Endothelial cell of umbilical vein (primary cell): ENCODE measurements at regions not wholly inside any gene's neighbourhood (a gene's known extent, or its start where the extent isn't known, plus 50 kb on each side); places are given as distances from the start of the nearest gene placed in this dataset.

Source experiments
- BruUV-seq: library from RNA; stranded (reverse); fragments of 400-500 nt; replicated peaks from 2 replicates; lab custom pipeline; 2021; lab: Mats Ljungman, UMichigan
- CTCF ChIA-PET: fragments of 300-600, 350-600 bp; sonication (Branson Sonifier 250); formaldehyde crosslinking; loops from one replicate; lab custom pipeline; 2021; ENCODE audit warnings: antibody characterized with exemption, inconsistent platforms; lab: Charles Lee
- POLR2A ChIA-PET: fragments of 300-600, 350-600 bp; sonication (Branson Sonifier 250); formaldehyde crosslinking; loops from one replicate; lab custom pipeline; 2021; ENCODE audit warnings: antibody characterized with exemption, inconsistent platforms; lab: Charles Lee
- DNase-seq: peaks from one replicate; pipeline ENCODE4 v3.0.0-alpha.2; 2011; ENCODE audit warnings: low read depth, low spot score
- FAIRE-seq: peaks from 2 replicates; lab custom pipeline; 2011; peaks lifted over from hg19 to GRCh38; lab: Jason Lieb, UNC
- H2AFZ ChIP-seq: 2 replicates; pipeline ENCODE4 v1.6.0; 2012; ENCODE audit warnings: low read depth, low read length, control low read depth, inconsistent platforms
- H3K27ac ChIP-seq: 2 replicates; pipeline ENCODE4 v1.5.1; 2011; ENCODE audit warnings: low read depth, mild to moderate bottlenecking, control low read depth, low read length, moderate library complexity; ENCODE audit not compliant: insufficient read depth
- H3K27me3 ChIP-seq, 2 experiments: 2 replicates each; pipeline versions ENCODE4 v1.6.0 to v1.6.1; 2011; ENCODE audit warnings: low read length in 2 of 2, mixed read lengths in 1 of 2; ENCODE audit not compliant: control insufficient read depth in 2 of 2, insufficient read depth in 2 of 2
- H3K36me3 ChIP-seq, 2 experiments: 2 replicates in 1 of 2; 3 replicates in 1 of 2; pipeline ENCODE4 v1.5.1; 2011; ENCODE audit warnings: low read length in 2 of 2, mild to moderate bottlenecking in 1 of 2, moderate library complexity in 1 of 2; ENCODE audit not compliant: control insufficient read depth in 2 of 2, insufficient read depth in 2 of 2; ENCODE audit errors: extremely low read depth in 1 of 2
- H3K4me1 ChIP-seq: 3 replicates; pipeline ENCODE4 v1.5.1; 2011; ENCODE audit warnings: mild to moderate bottlenecking, low read length; ENCODE audit not compliant: control insufficient read depth, insufficient read depth; ENCODE audit errors: extremely low read depth
- H3K4me2 ChIP-seq: 2 replicates; pipeline ENCODE4 v1.6.1; 2011; ENCODE audit warnings: low read length, control low read depth, mixed read lengths; ENCODE audit not compliant: insufficient read depth
- H3K4me3 ChIP-seq, 3 experiments: fragments of 200-600 bp in 1 of 3; sonication (generic), shearing (Covaris generic) in 1 of 3; replicated peaks in 1 of 3; 2 replicates each; pipeline ENCODE4 v1.5.1; 2011 to 2016; ENCODE audit warnings: control low read depth in 3 of 3, low read length in 3 of 3, mild to moderate bottlenecking in 2 of 3, inconsistent platforms in 1 of 3, low read depth in 1 of 3, moderate library complexity in 1 of 3; ENCODE audit not compliant: insufficient read depth in 1 of 3
- H3K79me2 ChIP-seq: 2 replicates; pipeline ENCODE4 v1.6.0; 2012; ENCODE audit warnings: low read length, inconsistent platforms; ENCODE audit not compliant: control insufficient read depth, insufficient read depth
- H3K9ac ChIP-seq: replicated peaks from 2 replicates; pipeline ENCODE3; 2011; ENCODE audit warnings: low read length, control low read depth; ENCODE audit not compliant: insufficient read depth; ENCODE audit errors: extremely low read depth
- H3K9me1 ChIP-seq: replicated peaks from 3 replicates; pipeline ENCODE4 v1.6.0; 2011; ENCODE audit warnings: mild to moderate bottlenecking, low read length; ENCODE audit not compliant: control insufficient read depth, insufficient read depth; ENCODE audit errors: extremely low read depth
- H3K9me3 ChIP-seq: replicated peaks from 2 replicates; pipeline ENCODE4 v1.5.1; 2012; ENCODE audit warnings: low read length, inconsistent platforms; ENCODE audit not compliant: control insufficient read depth, insufficient read depth
- H4K20me1 ChIP-seq: replicated peaks from 2 replicates; pipeline ENCODE3; 2011; ENCODE audit warnings: mild to moderate bottlenecking, low read length; ENCODE audit not compliant: control insufficient read depth, insufficient read depth; ENCODE audit errors: extremely low read depth
- FOS ChIP-seq: IDR thresholded peaks from 2 replicates; pipeline ENCODE4 v1.6.1; 2011; ENCODE audit warnings: mild to moderate bottlenecking, low read length, moderate library complexity, borderline replicate concordance; ENCODE audit not compliant: insufficient read depth
- GATA2 ChIP-seq: IDR thresholded peaks from 2 replicates; pipeline ENCODE4 v1.7.0; 2011; ENCODE audit warnings: low read depth, mild to moderate bottlenecking, moderate library complexity, mixed read lengths, low read length; ENCODE audit not compliant: insufficient read length, insufficient read depth
- MYC ChIP-seq: IDR thresholded peaks from one replicate; pipeline ENCODE4 v1.6.1; 2011; ENCODE audit warnings: mild to moderate bottlenecking, low read depth, low read length
- dilution Hi-C: fragments of 300-500 bp; cut with MboI; formaldehyde crosslinking; loops from one replicate; pipeline ENCODE4 v1.15.0; 2019; ENCODE audit warnings: low sequenced_read_pairs; ENCODE audit not compliant: extremely low pct_ligation_motif_present
- intact Hi-C: fragments of 100-400 bp; cut with micrococcal nuclease; formaldehyde crosslinking; loops from one replicate; pipeline ENCODE4 v1.10.0; 2022
- TF ChIP-seq, protein P1 (sequence below), 2 donors: IDR thresholded peaks; 1 replicate in 1 of 2; 2 replicates in 1 of 2; pipeline ENCODE4 v1.5.1; 2011; ENCODE audit warnings: low read length in 2 of 2, mild to moderate bottlenecking in 2 of 2, moderate library complexity in 2 of 2, control low read depth in 1 of 2, inconsistent platforms in 1 of 2, low read depth in 1 of 2; ENCODE audit not compliant: insufficient read depth in 1 of 2; ENCODE audit errors: extremely low read depth in 1 of 2
- TF ChIP-seq, protein P2 (sequence below): IDR thresholded peaks from 2 replicates; pipeline ENCODE4 v1.6.1; 2011; ENCODE audit not compliant: insufficient read depth, insufficient read length

DNA sequence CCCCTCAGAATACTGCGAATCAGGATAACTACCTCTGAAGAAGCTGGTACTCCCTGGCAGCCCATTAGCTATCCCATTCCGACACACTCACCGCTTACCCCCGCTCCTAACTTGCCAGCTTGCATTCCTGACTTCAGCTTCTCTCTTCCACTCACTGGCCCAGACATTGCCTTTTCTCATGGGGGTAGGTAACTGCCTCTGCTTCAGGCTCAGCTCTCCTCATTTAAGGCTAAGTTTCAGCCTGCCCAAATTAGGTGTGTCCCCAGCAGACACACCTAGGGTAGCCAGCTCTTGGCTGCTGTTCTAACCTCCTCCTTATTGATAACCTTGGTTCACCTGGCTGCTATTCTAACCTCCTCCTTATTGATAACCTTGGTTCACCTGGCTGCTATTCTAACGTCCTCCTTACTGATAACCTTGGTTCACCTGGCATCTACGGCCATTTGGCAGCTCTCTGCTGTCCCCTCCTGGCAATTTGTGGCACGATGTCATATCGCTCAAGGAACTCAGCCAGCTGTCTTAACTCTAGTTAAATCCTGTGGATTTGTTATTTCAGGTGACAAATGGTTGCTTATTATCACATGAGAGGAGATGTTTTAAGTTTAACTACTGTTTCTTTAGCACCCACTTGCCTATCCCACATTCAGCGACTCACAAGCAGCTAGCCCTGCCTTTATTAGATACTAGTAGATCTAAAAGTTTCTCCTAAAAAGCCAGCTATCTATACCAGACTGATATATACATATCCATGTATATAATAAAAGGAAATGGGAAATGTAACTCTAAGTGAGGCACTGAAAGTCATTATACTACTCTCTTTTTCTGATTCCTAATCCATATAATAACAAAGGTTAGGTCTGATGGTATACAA lies 106.5 kb upstream of the ACP3 start:
- Histone ChIP-seq H3K9me3 (no peaks in the 10 kb centered on the region), H3K36me3 (no peaks in the 10 kb centered on the region), H4K20me1 (no peaks in the 10 kb centered on the region), H3K4me2 (no peak overlapping the region), H2AFZ (no peak overlapping the region), H3K27ac (no peak overlapping the region), H3K4me3 (no peak overlapping the region), H3K79me2 (no peaks in the 10 kb centered on the region), H3K9me1 (no peaks in the 10 kb centered on the region), H3K4me1 (no peaks in the 10 kb centered on the region), H3K9ac (no peak overlapping the region), H3K27me3 (peaks cover 4 to 8% of the 10 kb centered on the region in 2 experiments)
- TF ChIP-seq, protein P1, sequence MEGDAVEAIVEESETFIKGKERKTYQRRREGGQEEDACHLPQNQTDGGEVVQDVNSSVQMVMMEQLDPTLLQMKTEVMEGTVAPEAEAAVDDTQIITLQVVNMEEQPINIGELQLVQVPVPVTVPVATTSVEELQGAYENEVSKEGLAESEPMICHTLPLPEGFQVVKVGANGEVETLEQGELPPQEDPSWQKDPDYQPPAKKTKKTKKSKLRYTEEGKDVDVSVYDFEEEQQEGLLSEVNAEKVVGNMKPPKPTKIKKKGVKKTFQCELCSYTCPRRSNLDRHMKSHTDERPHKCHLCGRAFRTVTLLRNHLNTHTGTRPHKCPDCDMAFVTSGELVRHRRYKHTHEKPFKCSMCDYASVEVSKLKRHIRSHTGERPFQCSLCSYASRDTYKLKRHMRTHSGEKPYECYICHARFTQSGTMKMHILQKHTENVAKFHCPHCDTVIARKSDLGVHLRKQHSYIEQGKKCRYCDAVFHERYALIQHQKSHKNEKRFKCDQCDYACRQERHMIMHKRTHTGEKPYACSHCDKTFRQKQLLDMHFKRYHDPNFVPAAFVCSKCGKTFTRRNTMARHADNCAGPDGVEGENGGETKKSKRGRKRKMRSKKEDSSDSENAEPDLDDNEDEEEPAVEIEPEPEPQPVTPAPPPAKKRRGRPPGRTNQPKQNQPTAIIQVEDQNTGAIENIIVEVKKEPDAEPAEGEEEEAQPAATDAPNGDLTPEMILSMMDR (IDR thresholded peaks at IDR 0.05; ENCODE audit: extremely low read depth in 1 of 2, insufficient read depth in 1 of 2, low read depth in 1 of 2, low read length in 2 of 2): peak; percentile 50 to 53
- no peak for TF ChIP-seq GATA2
- no peak for FAIRE-seq
- ChIA-PET POLR2A (no interaction called here), CTCF (interaction anchor here (0.6 to 3.2 kb wide), 17 partner anchors 8 to 416 kb away, joined by 3 to 62 read pairs (median 4); partner anchors contain the start of gene CPNE4)
- DNase-seq: peak; percentile 9
- dilution Hi-C loops (no loop called here), intact Hi-C loops (loop anchor here (1.0 to 10.0 kb wide), 3 partner anchors 172 to 416 kb away; no protein-coding TSS in a partner anchor)
- BruUV-seq: no TSS peak

DNA sequence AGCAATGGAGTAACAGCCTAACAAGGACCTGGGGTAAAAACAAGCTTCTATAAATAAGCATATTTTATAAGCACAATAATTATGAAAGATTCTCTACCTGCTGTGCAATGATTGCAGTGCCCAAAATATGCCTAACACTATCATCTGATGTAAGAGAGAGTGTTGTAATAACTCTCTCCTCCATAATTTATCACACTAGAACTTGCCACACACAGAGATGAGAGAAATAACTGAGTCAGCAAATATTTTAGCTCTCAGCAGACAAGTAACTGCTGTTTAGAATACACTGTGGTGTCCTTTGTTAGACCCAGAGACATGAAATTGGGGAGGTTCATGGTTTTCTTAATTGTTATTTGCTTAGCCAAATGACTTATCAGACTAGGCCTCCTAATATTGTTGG lies 105.3 kb upstream of the ACP3 start:
- no peak overlapping the region for H3K4me2 ChIP-seq
- no peaks in the 10 kb centered on the region for H3K36me3 ChIP-seq
- no peaks in the 10 kb centered on the region for H3K9me3 ChIP-seq
- no peak for DNase-seq
- H2AFZ ChIP-seq: no peak overlapping the region
- H3K27me3 ChIP-seq: peaks cover 4 to 8% of the 10 kb centered on the region in 2 experiments
- no peak overlapping the region for H3K4me3 ChIP-seq
- H3K27ac ChIP-seq: no peak overlapping the region
- POLR2A ChIA-PET: no interaction called here
- H3K9me1 ChIP-seq: no peaks in the 10 kb centered on the region
- CTCF ChIA-PET: interaction anchor here (0.6 to 3.2 kb wide), 5 partner anchors 11 to 664 kb away, joined by 4 to 62 read pairs (median 4); partner anchors contain the start of gene CPNE4
- intact Hi-C loops: loop anchor here (10.0 kb wide), 1 partner anchor 417 kb away; no protein-coding TSS in a partner anchor
- H3K4me1 ChIP-seq: no peaks in the 10 kb centered on the region
- no peak overlapping the region for H3K9ac ChIP-seq
- no TSS peak for BruUV-seq
- TF ChIP-seq, protein P2, sequence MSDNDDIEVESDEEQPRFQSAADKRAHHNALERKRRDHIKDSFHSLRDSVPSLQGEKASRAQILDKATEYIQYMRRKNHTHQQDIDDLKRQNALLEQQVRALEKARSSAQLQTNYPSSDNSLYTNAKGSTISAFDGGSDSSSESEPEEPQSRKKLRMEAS: no peak
- TF ChIP-seq FOS (no peak), MYC (no peak)
- dilution Hi-C loops: no loop called here
- no peak for FAIRE-seq
- no peaks in the 10 kb centered on the region for H4K20me1 ChIP-seq
- H3K79me2 ChIP-seq: no peaks in the 10 kb centered on the region
